IPS DF 4.7 (cell line): ENCODE measurements at regions not wholly inside any gene's neighbourhood (a gene's known extent, or its start where the extent isn't known, plus 50 kb on each side); places are given as distances from the start of the nearest gene placed in this dataset.

ENCODE experiments used
- DNase-seq: peaks from one replicate; pipeline ENCODE4 v3.0.0-alpha.2; 2013; ENCODE audit warnings: low spot score; ENCODE audit errors: extremely low read depth

GRCh38 chr6:79776076-79776475, 144.9 kb downstream of the SH3BGRL2 start:
- no peak for DNase-seq

DNA sequence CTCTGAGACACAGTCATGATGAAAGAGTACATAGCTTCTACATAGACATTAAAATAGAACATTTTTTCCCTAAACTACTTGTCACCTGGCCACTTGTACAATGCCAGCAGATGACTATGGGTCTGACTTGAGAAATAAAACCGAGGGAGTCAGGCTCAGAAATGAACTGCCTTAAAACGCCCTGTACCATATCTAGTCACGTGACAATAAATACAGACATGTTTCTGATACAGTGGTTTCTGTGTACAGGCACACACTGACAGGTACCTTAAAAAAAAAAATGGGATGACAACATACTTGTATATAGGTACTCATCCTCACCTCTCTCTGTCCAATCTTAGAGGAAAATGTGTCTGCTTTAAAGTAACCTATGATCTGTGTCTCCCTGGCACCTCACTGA, 144.1 kb downstream of the SH3BGRL2 start:
- no peak for DNase-seq

- DNase-seq: no peak
These were observed 133.6 kb downstream of the SH3BGRL2 start for GRCh38 chr6:79764747-79765146.

DNA sequence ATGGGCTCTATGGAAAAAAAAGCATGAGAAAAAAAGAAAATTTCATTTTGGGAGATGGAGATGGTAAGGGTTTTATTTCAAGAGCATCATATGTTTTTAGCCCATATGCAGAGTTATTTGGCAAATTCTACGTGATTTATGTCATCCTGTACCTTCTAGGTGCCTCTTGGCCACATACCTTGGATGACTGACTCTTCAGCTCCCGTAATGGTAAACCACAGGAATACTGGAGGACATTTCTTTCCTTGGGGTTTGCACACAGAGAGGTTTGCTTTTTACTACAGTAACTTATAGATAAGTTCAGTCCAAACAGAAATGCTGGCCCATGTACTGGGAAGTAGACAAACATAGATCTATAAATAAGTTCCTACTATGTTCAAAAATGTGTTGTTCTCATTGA, 132.2 kb downstream of the SH3BGRL2 start:
- no peak for DNase-seq

DNA sequence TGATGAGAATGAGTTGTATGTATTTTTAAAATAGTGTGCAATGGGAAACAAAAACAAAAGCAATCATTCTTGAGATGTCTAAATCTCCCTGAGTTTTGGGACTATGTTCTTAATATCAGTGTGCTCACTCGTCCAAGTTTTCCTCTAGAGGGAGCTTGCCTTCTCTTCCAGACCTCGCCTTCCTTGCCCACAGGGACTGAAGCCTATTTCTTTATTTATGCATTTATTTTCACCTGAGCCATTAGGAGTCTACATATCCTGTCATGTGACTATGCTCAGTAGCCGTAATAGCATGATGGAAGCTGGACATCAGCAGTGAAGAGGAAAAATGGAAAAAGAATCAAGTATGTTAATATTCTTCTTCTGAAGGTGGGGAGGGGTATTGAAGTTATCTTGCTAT, 131.2 kb downstream of the SH3BGRL2 start:
- DNase-seq: no peak

DNA sequence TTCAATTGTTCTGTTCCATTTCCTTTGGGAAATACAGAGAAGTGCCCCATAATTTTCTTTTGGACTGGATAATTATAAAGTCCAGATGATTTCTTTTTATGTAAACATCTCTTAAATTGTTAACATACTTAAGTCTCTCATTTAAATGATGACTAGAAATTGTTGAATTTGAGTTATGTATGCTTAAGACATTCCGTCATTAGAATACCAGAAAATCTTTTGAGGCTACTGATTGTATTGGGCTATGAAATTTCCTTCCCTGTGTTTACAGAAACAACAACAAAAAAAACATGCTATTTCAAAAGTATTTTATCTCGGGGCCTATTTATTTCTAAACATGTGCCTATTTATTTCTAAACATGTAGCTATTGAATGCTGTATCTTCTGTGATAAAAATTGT, 125.4 kb downstream of the SH3BGRL2 start:
- DNase-seq: no peak

GRCh38 chr6:79755967-79756366, 124.8 kb downstream of the SH3BGRL2 start:
- DNase-seq: no peak
